K562 (cell line): ENCODE measurements at regions not wholly inside any gene's neighbourhood (a gene's known extent, or its start where the extent isn't known, plus 50 kb on each side); places are given as distances from the start of the nearest gene placed in this dataset.

Source experiments
- ATAC-seq: fragments of 200-7000 bp; cut with Tn5 transposase; 3 replicates; pipeline ENCODE4 v1.9.1; 2020; ENCODE audit warnings: moderate library complexity
- BruUV-seq: library from RNA; stranded (reverse); fragments of 400-500 nt; replicated peaks from 2 replicates; lab custom pipeline; 2021; lab: Mats Ljungman, UMichigan
- CTCF ChIA-PET: fragments of 300-600 bp; formaldehyde crosslinking; extraction: SDS; loops from one replicate; lab custom pipeline; 2021; ENCODE audit warnings: low intra/inter-chr PET ratio; lab: Yijun Ruan, JAX
- POLR2A ChIA-PET: fragments of 300-600, 350-650 bp; sonication (Branson Sonifier 250); formaldehyde crosslinking; extraction: SDS; loops from one replicate; lab custom pipeline; 2021; ENCODE audit warnings: antibody characterized with exemption, inconsistent platforms; lab: Yijun Ruan, JAX
- DNase-seq, 4 experiments: peaks; one replicate each; pipeline versions ENCODE4 v3.0.0 to v3.0.0-alpha.2; 2011 to 2018; ENCODE audit warnings: low spot score in 3 of 4, mixed read lengths in 3 of 4; ENCODE audit errors: extremely low read depth in 1 of 4
- FAIRE-seq: peaks from 2 replicates; lab custom pipeline; 2011; peaks lifted over from hg19 to GRCh38; lab: Jason Lieb, UNC
- H2AFZ ChIP-seq: 2 replicates; pipeline ENCODE4 v1.6.0; 2011; ENCODE audit warnings: low read depth, low read length, control low read depth, inconsistent platforms
- H3K27ac ChIP-seq: fragments of 200-600 bp; 3 replicates; pipeline ENCODE4 v1.8.0; 2011; ENCODE audit warnings: low read depth, mild to moderate bottlenecking, control low read depth, inconsistent platforms, low read length, moderate library complexity, mixed read lengths; ENCODE audit errors: extremely low read depth
- H3K27me3 ChIP-seq, 2 experiments: fragments of 300-600 bp in 1 of 2; 2 replicates in 1 of 2; 3 replicates in 1 of 2; pipeline versions ENCODE4 v1.6.0 to v1.8.0; 2011; ENCODE audit warnings: inconsistent platforms in 2 of 2, low read length in 2 of 2, mild to moderate bottlenecking in 1 of 2, mixed read lengths in 1 of 2, moderate library complexity in 1 of 2; ENCODE audit not compliant: control insufficient read depth in 2 of 2, insufficient read depth in 2 of 2
- H3K36me3 ChIP-seq: fragments of 300-600 bp; 3 replicates; pipeline ENCODE4 v1.8.0; 2011; ENCODE audit warnings: mild to moderate bottlenecking, low read length, inconsistent platforms; ENCODE audit not compliant: control insufficient read depth, insufficient read depth
- H3K4me1 ChIP-seq, 2 experiments: fragments of 200-600 bp in 1 of 2; replicated peaks in 1 of 2; 2 replicates in 1 of 2; 3 replicates in 1 of 2; pipeline versions ENCODE4 v1.5.1 to v1.8.0; 2011; ENCODE audit warnings: inconsistent platforms in 2 of 2, low read length in 2 of 2, mild to moderate bottlenecking in 1 of 2, mixed read lengths in 1 of 2, moderate library complexity in 1 of 2; ENCODE audit not compliant: control insufficient read depth in 2 of 2, insufficient read depth in 2 of 2
- H3K4me2 ChIP-seq: 2 replicates; pipeline ENCODE4 v1.6.1; 2011; ENCODE audit warnings: low read length, control low read depth, inconsistent platforms, mixed read lengths; ENCODE audit not compliant: insufficient read depth
- H3K4me3 ChIP-seq: fragments of 200-600 bp; sonication (generic), shearing (Covaris generic); 2 replicates; pipeline ENCODE4 v1.5.1; 2016; ENCODE audit warnings: control low read depth, inconsistent platforms
- H3K79me2 ChIP-seq: fragments of 200-600 bp; 3 replicates; pipeline ENCODE4 v1.8.0; 2011; ENCODE audit warnings: low read length, inconsistent platforms; ENCODE audit not compliant: control insufficient read depth, insufficient read depth
- H3K9ac ChIP-seq, 2 experiments: 2 replicates each; pipeline versions ENCODE4 v1.6.0 to v1.6.1; 2011; ENCODE audit warnings: low read depth in 2 of 2, low read length in 2 of 2, control low read depth in 1 of 2, inconsistent platforms in 1 of 2, mild to moderate bottlenecking in 1 of 2, mixed read lengths in 1 of 2; ENCODE audit not compliant: insufficient read depth in 1 of 2
- H3K9me1 ChIP-seq: one replicate; pipeline ENCODE4 v1.6.0; 2011; ENCODE audit warnings: inconsistent platforms, mild to moderate bottlenecking, low read length, moderate library complexity; ENCODE audit not compliant: control insufficient read depth, insufficient read depth
- H3K9me3 ChIP-seq: replicated peaks from 2 replicates; pipeline ENCODE4 v1.5.1; 2011; ENCODE audit warnings: low read depth, low read length, inconsistent platforms; ENCODE audit not compliant: control insufficient read depth, insufficient read depth
- H4K20me1 ChIP-seq: replicated peaks from 2 replicates; pipeline ENCODE4 v1.6.1; 2011; ENCODE audit warnings: low read length, inconsistent platforms, mixed read lengths; ENCODE audit not compliant: control insufficient read depth, insufficient read depth
- BCOR ChIP-seq: fragments of 450-650 bp; IDR thresholded peaks from 2 replicates; pipeline ENCODE4 v1.6.1; 2016
- DNMT1 ChIP-seq: fragments of 450-650 bp; IDR thresholded peaks from 2 replicates; pipeline ENCODE4 v1.6.1; 2016; ENCODE audit warnings: antibody characterized with exemption, mild to moderate bottlenecking
- EGR1 ChIP-seq: fragments of 450-650 bp; conservative IDR thresholded peaks from 2 replicates; pipeline ENCODE4 v1.6.1; 2017; ENCODE audit warnings: mild to moderate bottlenecking
- FOSL1 ChIP-seq: fragments of 200-800 bp; sonication (Bioruptor generic); conservative IDR thresholded peaks from 2 replicates; pipeline ENCODE4 v1.6.1; 2016; ENCODE audit warnings: missing genetic modification characterization, missing compliant biosample characterization
- GABPA ChIP-seq: fragments of 200-800 bp; sonication (Bioruptor generic); conservative IDR thresholded peaks from 2 replicates; pipeline ENCODE4 v1.6.1; 2016; ENCODE audit warnings: low read depth, missing genetic modification characterization, missing compliant biosample characterization
- KLF6 ChIP-seq: fragments of 250-450 bp; sonication (Bioruptor Pico); IDR thresholded peaks from 2 replicates; pipeline ENCODE4 v1.4.0; 2020; ENCODE audit warnings: mild to moderate bottlenecking, moderate library complexity, borderline replicate concordance
- POLR3A ChIP-seq: IDR thresholded peaks from 2 replicates; pipeline ENCODE4 v1.6.1; 2011; ENCODE audit warnings: borderline replicate concordance, mild to moderate bottlenecking, moderate library complexity; ENCODE audit not compliant: insufficient read length, insufficient read depth; ENCODE audit errors: extremely low read depth
- SETDB1 ChIP-seq: IDR thresholded peaks from one replicate; pipeline ENCODE4 v1.6.1; 2012; ENCODE audit warnings: low read length, control low read depth, inconsistent platforms
- ZBTB7A ChIP-seq: IDR thresholded peaks from 2 replicates; pipeline ENCODE4 v1.6.1; 2011; ENCODE audit warnings: low read depth, mild to moderate bottlenecking, low read length, moderate library complexity, borderline replicate concordance; ENCODE audit not compliant: control insufficient read depth
- WGBS: fragments of 100-300 bp; shearing (Covaris generic); methylation state at CpG from one replicate; pipeline ENCODE4 v1.1.6; 2016; ENCODE audit warnings: low coverage, mixed read lengths; ENCODE audit not compliant: insufficient coverage; ENCODE audit errors: missing lambda C conversion rate; 5-methylcytosine and 5-hydroxymethylcytosine counted together
- in situ Hi-C: fragments of 300-500 bp; cut with MboI; formaldehyde crosslinking; loops from 4 replicates; pipeline ENCODE4 v1.15.0; 2018; ENCODE audit warnings: inconsistent platforms, mixed read lengths
- intact Hi-C: fragments of 100-400 bp; cut with micrococcal nuclease; formaldehyde crosslinking; loops from 2 replicates; pipeline ENCODE4 v1.14.2; 2022
- TF ChIP-seq, protein P1 (sequence below): fragments of 450-650 bp; IDR thresholded peaks from 2 replicates; pipeline ENCODE4 v1.7.0; 2016; ENCODE audit warnings: borderline replicate concordance
- TF ChIP-seq, protein P2 (sequence below), 2 experiments: fragments of 200-800 bp in 1 of 2; sonication (Bioruptor generic) in 1 of 2; sonication (generic) in 1 of 2; formaldehyde crosslinking in 1 of 2; IDR thresholded peaks in 1 of 2; conservative IDR thresholded peaks in 1 of 2; 2 replicates each; pipeline versions ENCODE4 v1.5.0 to v1.6.1; 2016 to 2020; ENCODE audit warnings: missing compliant biosample characterization in 1 of 2, missing genetic modification characterization in 1 of 2, missing genetic modification reagents in 1 of 2

DNA sequence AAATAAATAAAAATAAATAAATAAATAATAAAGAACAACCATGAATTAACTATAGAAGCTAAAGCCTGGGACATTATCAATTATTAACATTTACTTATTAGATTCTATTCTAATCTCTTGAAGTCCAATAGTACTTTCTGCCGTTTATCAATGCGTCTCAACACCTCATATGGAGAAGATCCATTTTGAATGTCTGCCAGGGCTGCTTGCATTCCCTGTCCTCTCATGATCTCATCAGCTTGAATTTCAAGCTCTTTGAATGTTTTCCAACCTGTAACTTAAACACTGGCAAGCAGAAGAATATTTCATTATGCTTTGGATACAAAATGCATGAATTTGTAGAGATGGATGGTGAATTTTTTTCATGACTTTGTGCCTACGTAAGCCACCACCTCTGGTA lies 191.9 kb upstream of the ANKFN1 start:
- Histone ChIP-seq H3K9me3 (no peaks in the 10 kb centered on the region), H4K20me1 (no peaks in the 10 kb centered on the region), H3K4me2 (no peak overlapping the region), H3K4me1 (no peaks in the 10 kb centered on the region), H3K9ac (no peak overlapping the region), H3K4me3 (no peak overlapping the region), H2AFZ (no peak overlapping the region), H3K79me2 (no peaks in the 10 kb centered on the region), H3K27ac (no peak overlapping the region), H3K36me3 (no peaks in the 10 kb centered on the region), H3K27me3 (no peaks in the 10 kb centered on the region), H3K9me1 (no peaks in the 10 kb centered on the region)
- 0% methylated on average over 3 of the region's 3 CpGs for WGBS
- no TSS peak for BruUV-seq
- intact Hi-C loops: loop anchor here (10.0 kb wide), 1 partner anchor 437 kb away; no protein-coding TSS in a partner anchor
- FAIRE-seq (no peak), DNase-seq (no peak), ATAC-seq (no peak)
- POLR2A ChIA-PET: no interaction called here
- CTCF ChIA-PET: no interaction called here
- in situ Hi-C loops: no loop called here
- TF ChIP-seq, protein P1, sequence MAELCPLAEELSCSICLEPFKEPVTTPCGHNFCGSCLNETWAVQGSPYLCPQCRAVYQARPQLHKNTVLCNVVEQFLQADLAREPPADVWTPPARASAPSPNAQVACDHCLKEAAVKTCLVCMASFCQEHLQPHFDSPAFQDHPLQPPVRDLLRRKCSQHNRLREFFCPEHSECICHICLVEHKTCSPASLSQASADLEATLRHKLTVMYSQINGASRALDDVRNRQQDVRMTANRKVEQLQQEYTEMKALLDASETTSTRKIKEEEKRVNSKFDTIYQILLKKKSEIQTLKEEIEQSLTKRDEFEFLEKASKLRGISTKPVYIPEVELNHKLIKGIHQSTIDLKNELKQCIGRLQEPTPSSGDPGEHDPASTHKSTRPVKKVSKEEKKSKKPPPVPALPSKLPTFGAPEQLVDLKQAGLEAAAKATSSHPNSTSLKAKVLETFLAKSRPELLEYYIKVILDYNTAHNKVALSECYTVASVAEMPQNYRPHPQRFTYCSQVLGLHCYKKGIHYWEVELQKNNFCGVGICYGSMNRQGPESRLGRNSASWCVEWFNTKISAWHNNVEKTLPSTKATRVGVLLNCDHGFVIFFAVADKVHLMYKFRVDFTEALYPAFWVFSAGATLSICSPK: no peak
- TF ChIP-seq BCOR: no peak
- no peak for TF ChIP-seq GABPA (tag)
- TF ChIP-seq POLR3A: no peak
- no peak for TF ChIP-seq EGR1
- no peak for TF ChIP-seq DNMT1
- no peak for TF ChIP-seq FOSL1
- TF ChIP-seq ZBTB7A: no peak
- TF ChIP-seq, protein P2, sequence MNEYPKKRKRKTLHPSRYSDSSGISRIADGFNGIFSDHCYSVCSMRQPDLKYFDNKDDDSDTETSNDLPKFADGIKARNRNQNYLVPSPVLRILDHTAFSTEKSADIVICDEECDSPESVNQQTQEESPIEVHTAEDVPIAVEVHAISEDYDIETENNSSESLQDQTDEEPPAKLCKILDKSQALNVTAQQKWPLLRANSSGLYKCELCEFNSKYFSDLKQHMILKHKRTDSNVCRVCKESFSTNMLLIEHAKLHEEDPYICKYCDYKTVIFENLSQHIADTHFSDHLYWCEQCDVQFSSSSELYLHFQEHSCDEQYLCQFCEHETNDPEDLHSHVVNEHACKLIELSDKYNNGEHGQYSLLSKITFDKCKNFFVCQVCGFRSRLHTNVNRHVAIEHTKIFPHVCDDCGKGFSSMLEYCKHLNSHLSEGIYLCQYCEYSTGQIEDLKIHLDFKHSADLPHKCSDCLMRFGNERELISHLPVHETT (CRISPR knock-in tag; conservative IDR thresholded peaks at IDR 0.05 in 1 of 2, IDR thresholded peaks at IDR 0.05 in 1 of 2): no peak
- TF ChIP-seq KLF6: no peak
- TF ChIP-seq SETDB1: no peak
